ENCODE measurements at regions not wholly inside any gene's neighbourhood (a gene's known extent, or its start where the extent isn't known, plus 50 kb on each side); places are given as distances from the start of the nearest gene placed in this dataset.

DNA sequence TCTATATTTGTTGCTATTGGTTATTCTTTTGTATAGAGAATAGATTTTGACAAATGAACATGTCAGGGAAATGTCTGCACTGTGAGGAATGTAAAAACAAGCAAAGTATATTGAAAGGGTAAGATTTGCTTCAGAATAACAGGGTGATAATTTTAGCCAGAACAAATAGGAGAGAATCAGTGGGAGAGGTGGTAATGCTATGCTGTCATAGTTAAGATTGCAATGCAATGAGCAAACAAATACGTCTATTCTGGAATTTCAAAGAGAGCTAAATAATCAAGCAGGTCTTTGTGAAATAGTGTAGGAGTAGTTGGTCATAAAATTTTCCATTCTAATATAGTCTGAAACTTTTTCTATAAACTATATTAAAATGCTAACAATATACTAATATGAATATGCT is 1478.4 kb downstream of the TECRL start:
- no peak for DNase-seq (ENCODE audit: extremely low read depth, low read depth)
- no peak overlapping the region for H3K4me3 ChIP-seq (replicated peaks; ENCODE audit: low read depth, low read length)
- TF ChIP-seq, protein P1, sequence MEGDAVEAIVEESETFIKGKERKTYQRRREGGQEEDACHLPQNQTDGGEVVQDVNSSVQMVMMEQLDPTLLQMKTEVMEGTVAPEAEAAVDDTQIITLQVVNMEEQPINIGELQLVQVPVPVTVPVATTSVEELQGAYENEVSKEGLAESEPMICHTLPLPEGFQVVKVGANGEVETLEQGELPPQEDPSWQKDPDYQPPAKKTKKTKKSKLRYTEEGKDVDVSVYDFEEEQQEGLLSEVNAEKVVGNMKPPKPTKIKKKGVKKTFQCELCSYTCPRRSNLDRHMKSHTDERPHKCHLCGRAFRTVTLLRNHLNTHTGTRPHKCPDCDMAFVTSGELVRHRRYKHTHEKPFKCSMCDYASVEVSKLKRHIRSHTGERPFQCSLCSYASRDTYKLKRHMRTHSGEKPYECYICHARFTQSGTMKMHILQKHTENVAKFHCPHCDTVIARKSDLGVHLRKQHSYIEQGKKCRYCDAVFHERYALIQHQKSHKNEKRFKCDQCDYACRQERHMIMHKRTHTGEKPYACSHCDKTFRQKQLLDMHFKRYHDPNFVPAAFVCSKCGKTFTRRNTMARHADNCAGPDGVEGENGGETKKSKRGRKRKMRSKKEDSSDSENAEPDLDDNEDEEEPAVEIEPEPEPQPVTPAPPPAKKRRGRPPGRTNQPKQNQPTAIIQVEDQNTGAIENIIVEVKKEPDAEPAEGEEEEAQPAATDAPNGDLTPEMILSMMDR (IDR thresholded peaks at IDR 0.05; ENCODE audit: low read depth, low read length, missing control alignments) = no peak

DNA sequence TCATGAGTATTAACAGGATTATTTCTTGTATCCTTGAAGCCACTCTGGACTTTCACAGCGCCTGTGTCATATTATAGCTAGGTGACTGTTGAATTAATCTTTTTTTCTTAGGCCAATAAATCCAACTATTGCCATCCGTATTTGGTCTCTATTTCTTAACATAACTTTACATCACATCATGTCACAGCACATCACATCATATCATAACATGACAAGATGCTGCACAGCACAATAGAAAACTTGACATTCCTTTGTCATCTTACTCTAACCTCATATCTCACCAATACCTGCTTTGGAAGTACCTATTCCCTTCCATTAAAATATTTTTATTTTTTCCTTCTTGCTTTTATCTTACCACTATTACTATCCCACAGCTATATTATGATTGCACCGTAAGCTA is 1480.8 kb downstream of the TECRL start:
- TF ChIP-seq, protein P1 (IDR thresholded peaks at IDR 0.05; ENCODE audit: low read depth, low read length, missing control alignments) = no peak
- no peak overlapping the region for H3K4me3 ChIP-seq (replicated peaks; ENCODE audit: low read depth, low read length)
- no peak for DNase-seq (ENCODE audit: extremely low read depth, low read depth)

DNA sequence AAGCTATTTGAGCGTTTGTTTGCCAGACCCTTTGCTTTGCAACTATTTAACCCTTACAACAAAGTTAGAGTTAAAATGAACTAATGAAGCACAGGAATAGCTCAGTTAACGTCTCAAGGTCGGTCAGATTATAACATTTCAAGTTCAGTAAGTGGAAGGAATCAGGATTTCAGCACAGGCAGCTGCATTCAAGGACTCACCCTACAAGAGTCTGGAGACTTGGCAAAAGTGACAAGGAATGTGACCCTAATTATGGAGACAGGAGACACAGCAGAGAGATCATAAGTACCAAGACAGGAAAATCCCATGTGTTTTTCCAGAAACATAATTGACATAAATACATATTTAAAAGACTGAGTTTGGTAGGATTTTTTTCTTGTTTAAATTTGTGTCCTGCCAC is 1481.7 kb downstream of the TECRL start:
- TF ChIP-seq, protein P1 (IDR thresholded peaks at IDR 0.05; ENCODE audit: low read depth, low read length, missing control alignments) = no peak
- DNase-seq (ENCODE audit: extremely low read depth, low read depth) = no peak
- no peak overlapping the region for H3K4me3 ChIP-seq (replicated peaks; ENCODE audit: low read depth, low read length)

DNA sequence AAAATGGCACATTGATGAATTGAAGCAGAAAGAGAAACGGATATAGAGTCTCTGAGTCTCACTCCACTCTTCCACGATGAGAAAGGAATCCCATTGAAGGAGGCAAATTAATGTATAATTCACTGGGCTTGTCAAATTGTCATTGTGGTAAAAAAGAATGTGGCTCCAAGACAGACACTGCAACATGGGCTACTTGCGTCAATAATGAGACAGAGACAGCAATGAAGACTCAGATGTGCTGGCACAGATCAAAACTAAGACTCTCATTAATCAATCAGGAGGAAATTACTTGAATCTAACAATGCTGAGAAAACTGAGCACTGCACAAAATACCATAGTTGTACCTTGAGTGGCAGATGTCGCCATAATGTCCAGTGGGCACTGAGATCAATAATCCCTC is 1485.5 kb downstream of the TECRL start:
- DNase-seq (ENCODE audit: extremely low read depth, low read depth) = no peak
- no peak overlapping the region for H3K4me3 ChIP-seq (replicated peaks; ENCODE audit: low read depth, low read length)
- TF ChIP-seq, protein P1 (IDR thresholded peaks at IDR 0.05; ENCODE audit: low read depth, low read length, missing control alignments) = no peak

- TF ChIP-seq, protein P1 (IDR thresholded peaks at IDR 0.05; ENCODE audit: low read depth, low read length, missing control alignments) = no peak
- DNase-seq (ENCODE audit: extremely low read depth, low read depth) = no peak
- H3K4me3 ChIP-seq (replicated peaks; ENCODE audit: low read depth, low read length) = no peak overlapping the region
Observed at GRCh38 chr4:62917649-62918048, 1491.6 kb downstream of the TECRL start.

GRCh38 chr4:62914758-62915157 is 1494.5 kb downstream of the TECRL start:
- DNase-seq (ENCODE audit: extremely low read depth, low read depth) = no peak
- H3K4me3 ChIP-seq (replicated peaks; ENCODE audit: low read depth, low read length) = no peak overlapping the region
- TF ChIP-seq, protein P1 (IDR thresholded peaks at IDR 0.05; ENCODE audit: low read depth, low read length, missing control alignments) = no peak

DNA sequence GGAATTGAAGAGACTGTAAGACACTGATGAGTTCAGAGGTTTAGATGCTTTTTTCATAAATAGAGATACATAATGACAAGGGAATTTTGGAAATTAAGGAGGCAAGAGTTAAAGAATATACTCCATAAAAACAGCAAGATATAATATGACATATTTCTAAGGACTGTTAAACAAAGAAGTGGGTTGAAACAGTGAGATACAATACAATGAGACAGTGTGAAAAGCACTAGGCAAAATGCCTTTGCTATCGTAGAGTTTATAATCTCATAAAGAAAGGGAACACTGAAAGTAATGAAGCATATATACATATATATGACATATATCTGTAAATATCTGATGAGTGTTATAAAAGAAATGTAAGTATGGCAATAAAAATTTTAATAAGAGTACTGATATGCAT is 1496.2 kb downstream of the TECRL start:
- H3K4me3 ChIP-seq (replicated peaks; ENCODE audit: low read depth, low read length) = no peak overlapping the region
- no peak for DNase-seq (ENCODE audit: extremely low read depth, low read depth)
- TF ChIP-seq, protein P1 (IDR thresholded peaks at IDR 0.05; ENCODE audit: low read depth, low read length, missing control alignments) = no peak
